OCI-LY7 (cell line): ENCODE measurements at regions not wholly inside any gene's neighbourhood (a gene's known extent, or its start where the extent isn't known, plus 50 kb on each side); places are given as distances from the start of the nearest gene placed in this dataset.

ENCODE experiments used
- EZH2phosphoT487 ChIP-seq: fragments of 200-600 bp; sonication (generic); IDR thresholded peaks from 2 replicates; pipeline ENCODE4 v1.6.1; 2018; ENCODE audit warnings: low read depth, borderline replicate concordance, mild to moderate bottlenecking, mixed run types, antibody characterized with exemption, low read length, moderate library complexity, mixed read lengths
- TF ChIP-seq, protein P1 (sequence below): fragments of 200-600 bp; sonication (generic); conservative IDR thresholded peaks from 2 replicates; pipeline ENCODE4 v1.5.1; 2014; ENCODE audit warnings: mild to moderate bottlenecking, antibody characterized with exemption, low read length, moderate library complexity, mixed read lengths

DNA sequence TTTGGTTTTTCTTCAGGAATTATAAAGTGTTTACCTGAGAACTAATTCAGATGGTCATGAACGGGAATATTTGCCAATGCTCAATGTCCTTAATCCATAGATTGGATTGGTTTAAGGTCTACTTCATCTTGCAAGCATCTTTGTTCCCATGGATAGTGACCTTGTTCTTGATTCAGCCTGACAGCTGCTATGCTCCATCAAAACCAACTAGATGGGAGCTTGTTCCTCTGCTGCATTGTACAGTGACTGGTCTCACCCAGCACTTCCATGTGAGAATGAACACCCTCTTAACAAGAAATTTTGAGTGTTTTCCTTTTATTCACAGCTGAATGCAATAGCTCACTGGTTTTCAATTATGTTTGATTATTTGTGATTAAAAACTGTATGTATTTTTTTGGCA, 312.6 kb upstream of the ACTBL2 start:
- TF ChIP-seq, protein P1, sequence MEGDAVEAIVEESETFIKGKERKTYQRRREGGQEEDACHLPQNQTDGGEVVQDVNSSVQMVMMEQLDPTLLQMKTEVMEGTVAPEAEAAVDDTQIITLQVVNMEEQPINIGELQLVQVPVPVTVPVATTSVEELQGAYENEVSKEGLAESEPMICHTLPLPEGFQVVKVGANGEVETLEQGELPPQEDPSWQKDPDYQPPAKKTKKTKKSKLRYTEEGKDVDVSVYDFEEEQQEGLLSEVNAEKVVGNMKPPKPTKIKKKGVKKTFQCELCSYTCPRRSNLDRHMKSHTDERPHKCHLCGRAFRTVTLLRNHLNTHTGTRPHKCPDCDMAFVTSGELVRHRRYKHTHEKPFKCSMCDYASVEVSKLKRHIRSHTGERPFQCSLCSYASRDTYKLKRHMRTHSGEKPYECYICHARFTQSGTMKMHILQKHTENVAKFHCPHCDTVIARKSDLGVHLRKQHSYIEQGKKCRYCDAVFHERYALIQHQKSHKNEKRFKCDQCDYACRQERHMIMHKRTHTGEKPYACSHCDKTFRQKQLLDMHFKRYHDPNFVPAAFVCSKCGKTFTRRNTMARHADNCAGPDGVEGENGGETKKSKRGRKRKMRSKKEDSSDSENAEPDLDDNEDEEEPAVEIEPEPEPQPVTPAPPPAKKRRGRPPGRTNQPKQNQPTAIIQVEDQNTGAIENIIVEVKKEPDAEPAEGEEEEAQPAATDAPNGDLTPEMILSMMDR = no peak
- no peak for TF ChIP-seq EZH2phosphoT487
